AG04450 (cell line): ENCODE measurements at regions not wholly inside any gene's neighbourhood (a gene's known extent, or its start where the extent isn't known, plus 50 kb on each side); places are given as distances from the start of the nearest gene placed in this dataset.
A peak's percentile ranks its signal among the peaks of the same experiment; 100 is the strongest.

Source experiments
- CTCF ChIA-PET: fragments of 300-600, 350-600 bp; formaldehyde crosslinking; extraction: SDS; loops from one replicate; lab custom pipeline; 2022; ENCODE audit warnings: antibody characterized with exemption, inconsistent platforms; lab: Charles Lee
- POLR2A ChIA-PET: fragments of 350-600 bp; formaldehyde crosslinking; extraction: SDS; loops from one replicate; lab custom pipeline; 2021; ENCODE audit warnings: antibody characterized with exemption, inconsistent platforms; lab: Yijun Ruan, JAX
- DNase-seq: peaks from one replicate; pipeline ENCODE4 v3.0.0-alpha.2; 2011; ENCODE audit warnings: low read depth, low spot score
- H3K27ac ChIP-seq: one replicate; pipeline ENCODE4 v1.5.1; 2012; ENCODE audit warnings: low read depth, low read length, control low read depth
- H3K27me3 ChIP-seq: one replicate; pipeline ENCODE4 v1.6.0; 2012; ENCODE audit warnings: low read length; ENCODE audit not compliant: control insufficient read depth, insufficient read depth
- H3K4me3 ChIP-seq: 2 replicates; pipeline ENCODE4 v1.5.1; 2011; ENCODE audit warnings: mild to moderate bottlenecking, low read depth, low read length, control low read depth
- H3K9me3 ChIP-seq: 2 replicates; pipeline ENCODE4 v1.5.1; 2012; ENCODE audit warnings: low read length; ENCODE audit not compliant: control insufficient read depth, insufficient read depth
- CTCF ChIP-seq: IDR thresholded peaks from 2 replicates; pipeline ENCODE4 v1.5.1; 2011; ENCODE audit warnings: low read depth, low read length, control low read depth, inconsistent platforms

GRCh38 chr6:100103194-100103593 is 109.2 kb upstream of the MCHR2 start:
- Histone ChIP-seq H3K4me3 (no peak overlapping the region), H3K27ac (peak overlapping the region; percentile 22), H3K9me3 (no peaks in the 10 kb centered on the region), H3K27me3 (peaks cover 2% of the 10 kb centered on the region)
- no peak for DNase-seq
- POLR2A ChIA-PET = no interaction called here
- no peak for TF ChIP-seq CTCF
- CTCF ChIA-PET = interaction anchor here (0.7 to 5.8 kb wide), 9 partner anchors 13 to 561 kb away, joined by 3 to 90 read pairs (median 4); no protein-coding TSS in a partner anchor

DNA sequence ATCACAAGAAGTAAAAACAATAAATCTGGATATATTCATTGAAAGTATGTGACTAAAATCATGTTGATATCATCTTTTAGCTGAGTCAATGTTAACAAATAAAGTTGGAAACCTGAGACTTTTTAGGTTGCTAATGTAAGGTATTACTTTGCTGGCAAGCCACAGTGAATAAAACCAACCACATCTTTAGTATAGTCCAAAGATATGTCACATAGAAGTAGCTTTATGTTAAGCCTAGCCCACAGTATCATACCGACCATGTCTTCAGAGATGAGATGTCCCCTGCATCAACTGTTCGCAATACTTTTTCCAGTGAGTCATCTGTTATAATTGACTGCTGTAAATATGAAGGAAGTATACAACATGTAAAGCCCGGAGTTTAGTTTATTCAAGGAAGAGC is 107.6 kb upstream of the MCHR2 start:
- Histone ChIP-seq H3K4me3 (no peak overlapping the region), H3K27me3 (peaks cover under 1% of the 10 kb centered on the region), H3K9me3 (no peaks in the 10 kb centered on the region), H3K27ac (no peak overlapping the region)
- TF ChIP-seq CTCF = no peak
- no peak for DNase-seq
- CTCF ChIA-PET = interaction anchor here (0.5 to 6.6 kb wide), 11 partner anchors 13 to 624 kb away, joined by 3 to 359 read pairs (median 8); no protein-coding TSS in a partner anchor
- POLR2A ChIA-PET = no interaction called here

GRCh38 chr6:100100776-100101175 is 106.8 kb upstream of the MCHR2 start:
- no peak for DNase-seq
- Histone ChIP-seq H3K4me3 (no peak overlapping the region), H3K27ac (no peak overlapping the region), H3K9me3 (no peaks in the 10 kb centered on the region), H3K27me3 (no peaks in the 10 kb centered on the region)
- no peak for TF ChIP-seq CTCF
- ChIA-PET CTCF (interaction anchor here (0.6 to 6.6 kb wide), 19 partner anchors 9 to 619 kb away, joined by 3 to 359 read pairs (median 6); no protein-coding TSS in a partner anchor), POLR2A (no interaction called here)

- no peak overlapping the region for H3K27ac ChIP-seq
- CTCF ChIA-PET = interaction anchor here (0.6 to 6.6 kb wide), 25 partner anchors 8 to 457 kb away, joined by 3 to 359 read pairs (median 6); partner anchors contain the start of gene MCHR2
- H3K27me3 ChIP-seq = no peaks in the 10 kb centered on the region
- H3K9me3 ChIP-seq = no peaks in the 10 kb centered on the region
- POLR2A ChIA-PET = no interaction called here
- peak; percentile 64 for TF ChIP-seq CTCF
- no peak for DNase-seq
- H3K4me3 ChIP-seq = no peak overlapping the region
Measured at GRCh38 chr6:100099189-100100074, 105.4 kb upstream of the MCHR2 start.

- POLR2A ChIA-PET = no interaction called here
- H3K27me3 ChIP-seq = no peaks in the 10 kb centered on the region
- CTCF ChIA-PET = interaction anchor here (0.8 to 6.6 kb wide), 7 partner anchors 9 to 229 kb away, joined by 3 to 359 read pairs (median 11); no protein-coding TSS in a partner anchor
- no peak overlapping the region for H3K27ac ChIP-seq
- no peaks in the 10 kb centered on the region for H3K9me3 ChIP-seq
- TF ChIP-seq CTCF = no peak
- no peak for DNase-seq
- H3K4me3 ChIP-seq = no peak overlapping the region
Measured at GRCh38 chr6:100096936-100097335, 102.9 kb upstream of the MCHR2 start.
